Calu3 (cell line): ENCODE measurements at regions not wholly inside any gene's neighbourhood (a gene's known extent, or its start where the extent isn't known, plus 50 kb on each side); places are given as distances from the start of the nearest gene placed in this dataset.
"Not testable (repeated sequence)": the region's sequence is repeated elsewhere in the genome, so short reads cannot be mapped to it uniquely, and the experiment has no call there.

ENCODE experiments used
- BruUV-seq: library from RNA; stranded (reverse); fragments of 400-500 nt; replicated peaks from 2 replicates; lab custom pipeline; 2021; lab: Mats Ljungman, UMichigan
- CTCF ChIA-PET: fragments of 300-600 bp; sonication (Branson Sonifier 250); formaldehyde crosslinking; loops from one replicate; lab custom pipeline; 2022; ENCODE audit warnings: antibody characterized with exemption; lab: Charles Lee
- DNase-seq: peaks from one replicate; pipeline ENCODE4 v3.0.0; 2022
- H3K27ac Mint-ChIP-seq: one replicate; pipeline ENCODE4 v1.8.0; 2022; ENCODE audit warnings: mixed read lengths; ENCODE audit not compliant: unreplicated experiment
- H3K27me3 Mint-ChIP-seq: one replicate; pipeline ENCODE4 v1.8.0; 2022; ENCODE audit warnings: mixed read lengths; ENCODE audit not compliant: unreplicated experiment
- H3K36me3 Mint-ChIP-seq: one replicate; pipeline ENCODE4 v1.8.0; 2022; ENCODE audit warnings: mild to moderate bottlenecking, moderate library complexity, mixed read lengths; ENCODE audit not compliant: insufficient read depth, unreplicated experiment
- H3K4me1 Mint-ChIP-seq: one replicate; pipeline ENCODE4 v1.8.0; 2022; ENCODE audit warnings: mild to moderate bottlenecking, low read depth, mixed read lengths; ENCODE audit not compliant: unreplicated experiment
- H3K4me3 Mint-ChIP-seq: one replicate; pipeline ENCODE4 v1.8.0; 2022; ENCODE audit warnings: mild to moderate bottlenecking, low read depth, moderate library complexity, mixed read lengths; ENCODE audit not compliant: unreplicated experiment
- H3K9me3 Mint-ChIP-seq: one replicate; pipeline ENCODE4 v1.8.0; 2022; ENCODE audit warnings: low read depth, mixed read lengths; ENCODE audit not compliant: unreplicated experiment
- CTCF ChIP-seq: fragments of 200-600 bp; IDR thresholded peaks from one replicate; pipeline ENCODE4 v1.8.0; 2022; ENCODE audit warnings: antibody characterized with exemption; ENCODE audit not compliant: unreplicated experiment
- intact Hi-C: fragments of 100-400 bp; cut with micrococcal nuclease; formaldehyde crosslinking; loops from one replicate; pipeline ENCODE4 v1.10.0; 2022; ENCODE audit not compliant: unreplicated experiment

GRCh38 chrX:47776292-47777006, 60.3 kb upstream of the ZNF81 start:
- CTCF ChIA-PET = interaction anchor here (0.6 kb wide), 1 partner anchor 17 kb away, joined by 3 read pairs; no protein-coding TSS in a partner anchor
- no peak for TF ChIP-seq CTCF
- intact Hi-C loops = no loop called here
- Mint-ChIP-seq H3K36me3 (no peaks in the 10 kb centered on the region), H3K4me1 (no peaks in the 10 kb centered on the region), H3K4me3 (no peak overlapping the region), H3K27ac (no peak overlapping the region), H3K27me3 (peaks cover 20% of the 10 kb centered on the region), H3K9me3 (peaks cover 4% of the 10 kb centered on the region)
- DNase-seq = no peak
- BruUV-seq = no TSS peak

- intact Hi-C loops = no loop called here
- Mint-ChIP-seq H3K4me3 (no peak overlapping the region), H3K27me3 (peaks cover 25% of the 10 kb centered on the region), H3K27ac (no peak overlapping the region), H3K4me1 (no peaks in the 10 kb centered on the region), H3K9me3 (peaks cover 7% of the 10 kb centered on the region), H3K36me3 (no peaks in the 10 kb centered on the region)
- CTCF ChIA-PET = interaction anchor here (0.5 kb wide), 1 partner anchor 472 kb away, joined by 3 read pairs; no protein-coding TSS in a partner anchor
- no TSS peak for BruUV-seq
- DNase-seq = no peak
- no peak for TF ChIP-seq CTCF
Measured at GRCh38 chrX:47772764-47773163, 63.9 kb upstream of the ZNF81 start.

- no TSS peak for BruUV-seq
- H3K9me3 Mint-ChIP-seq = peaks cover 7% of the 10 kb centered on the region
- intact Hi-C loops = no loop called here
- no peaks in the 10 kb centered on the region for H3K36me3 Mint-ChIP-seq
- no peaks in the 10 kb centered on the region for H3K4me1 Mint-ChIP-seq
- H3K27ac Mint-ChIP-seq = no peak overlapping the region
- TF ChIP-seq CTCF = no peak
- no peak overlapping the region for H3K4me3 Mint-ChIP-seq
- no peak for DNase-seq
- peaks cover 25% of the 10 kb centered on the region for H3K27me3 Mint-ChIP-seq
- CTCF ChIA-PET = no interaction called here
Measured at GRCh38 chrX:47771473-47771872, 65.2 kb upstream of the ZNF81 start.

GRCh38 chrX:47762826-47763225, 73.9 kb upstream of the ZNF81 start:
- H3K9me3 Mint-ChIP-seq, DNase-seq, H3K27ac Mint-ChIP-seq, BruUV-seq, H3K27me3 Mint-ChIP-seq, H3K4me3 Mint-ChIP-seq, H3K4me1 Mint-ChIP-seq, H3K36me3 Mint-ChIP-seq, CTCF ChIA-PET, intact Hi-C loops: not testable (repeated sequence)

- Mint-ChIP-seq H3K36me3 (no peaks in the 10 kb centered on the region), H3K27ac (no peak overlapping the region), H3K9me3 (no peaks in the 10 kb centered on the region), H3K4me1 (no peaks in the 10 kb centered on the region), H3K27me3 (peaks cover 58% of the 10 kb centered on the region), H3K4me3 (no peak overlapping the region)
- CTCF ChIA-PET = no interaction called here
- TF ChIP-seq CTCF = no peak
- intact Hi-C loops = no loop called here
- no peak for DNase-seq
- no TSS peak for BruUV-seq
Measured at GRCh38 chrX:47752685-47753084, 84.0 kb upstream of the ZNF81 start.
